HG02943 (cell line): ENCODE measurements at regions not wholly inside any gene's neighbourhood (a gene's known extent, or its start where the extent isn't known, plus 50 kb on each side); places are given as distances from the start of the nearest gene placed in this dataset.
"Not testable (repeated sequence)": the region's sequence is repeated elsewhere in the genome, so short reads cannot be mapped to it uniquely, and the experiment has no call there.

ENCODE experiments used
- ATAC-seq: cut with Tn5 transposase; IDR thresholded peaks from one replicate; pipeline ENCODE4 v1.9.1; 2021; ENCODE audit warnings: mild to moderate bottlenecking, low read depth, moderate library complexity; ENCODE audit not compliant: unreplicated experiment

GRCh38 chr6:4658486-4658885 is 117.7 kb upstream of the CDYL start:
- ATAC-seq = no peak

GRCh38 chr6:4656106-4656505 is 120.1 kb upstream of the CDYL start:
- ATAC-seq = no peak

GRCh38 chr6:4655196-4656025 is 120.8 kb upstream of the CDYL start:
- ATAC-seq = no peak

GRCh38 chr6:4653141-4653540 is 123.1 kb upstream of the CDYL start:
- no peak for ATAC-seq

- no peak for ATAC-seq
Measured at GRCh38 chr6:4651831-4652467, 124.3 kb upstream of the CDYL start.

GRCh38 chr6:4649728-4650127 is 126.5 kb upstream of the CDYL start:
- ATAC-seq = no peak

GRCh38 chr6:4647414-4648365 is 128.5 kb upstream of the CDYL start:
- ATAC-seq = no peak

GRCh38 chr6:4645713-4646360 is 130.4 kb upstream of the CDYL start:
- ATAC-seq = no peak

GRCh38 chr6:4644996-4645395 is 131.2 kb upstream of the CDYL start:
- no peak for ATAC-seq

GRCh38 chr6:4641461-4641860 is 134.7 kb upstream of the CDYL start:
- no peak for ATAC-seq

GRCh38 chr6:4640139-4640538 is 136.1 kb upstream of the CDYL start:
- no peak for ATAC-seq

GRCh38 chr6:4638641-4639040 is 137.6 kb upstream of the CDYL start:
- ATAC-seq = no peak

GRCh38 chr6:4637691-4638433 is 138.3 kb upstream of the CDYL start:
- no peak for ATAC-seq

GRCh38 chr6:4636881-4637224 is 139.4 kb upstream of the CDYL start:
- ATAC-seq = no peak

- ATAC-seq = no peak
Measured at GRCh38 chr6:4636191-4636880, 139.9 kb upstream of the CDYL start.

- ATAC-seq = no peak
Measured at GRCh38 chr6:4635666-4636065, 140.5 kb upstream of the CDYL start.

- ATAC-seq = no peak
Measured at GRCh38 chr6:4632421-4632820, 143.8 kb upstream of the CDYL start.

- ATAC-seq = not testable (repeated sequence)
Measured at GRCh38 chr6:4629789-4630188, 146.4 kb upstream of the CDYL start.

GRCh38 chr6:4625557-4625956 is 150.6 kb upstream of the CDYL start:
- no peak for ATAC-seq
